ENCODE measurements at regions not wholly inside any gene's neighbourhood (a gene's known extent, or its start where the extent isn't known, plus 50 kb on each side); places are given as distances from the start of the nearest gene placed in this dataset.

DNA sequence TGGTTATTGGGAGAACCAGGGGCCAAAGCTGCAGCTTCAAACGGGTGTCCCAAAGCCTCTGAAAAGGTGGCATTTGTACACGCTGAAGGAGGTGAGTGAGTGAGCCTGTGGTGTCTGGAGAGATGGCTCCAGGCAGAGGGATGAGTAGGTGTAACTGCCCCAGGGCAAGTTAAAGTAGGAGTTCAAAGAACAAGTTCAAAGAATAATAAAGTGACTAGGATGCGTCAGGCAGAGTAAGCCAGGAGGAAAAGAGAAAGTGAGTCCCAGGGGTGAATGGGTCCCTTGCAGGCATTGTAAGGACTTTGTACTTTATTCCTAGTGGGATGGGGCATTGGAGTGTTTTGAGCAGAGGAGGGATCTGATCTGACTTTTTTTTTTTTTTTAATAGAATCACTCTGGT lies 201.4 kb upstream of the PWP1 start:
- no peak for TF ChIP-seq POLR2A (IDR thresholded peaks at IDR 0.05)
- no peak for TF ChIP-seq CTCF (IDR thresholded peaks at IDR 0.05)

All from Peyer's patch (tissue), 4 donors.